H9 (cell line): ENCODE measurements at regions not wholly inside any gene's neighbourhood (a gene's known extent, or its start where the extent isn't known, plus 50 kb on each side); places are given as distances from the start of the nearest gene placed in this dataset.

Source experiments
- DNase-seq: peaks from one replicate; pipeline ENCODE4 v3.0.0-alpha.2; 2017
- H2AFZ ChIP-seq: one replicate; pipeline ENCODE4 v1.6.1; 2013; ENCODE audit warnings: mild to moderate bottlenecking, low read length, control low read depth, moderate library complexity
- H2AK5ac ChIP-seq: 2 replicates; pipeline ENCODE4 v1.6.1; 2013; ENCODE audit warnings: low read length, control low read depth, mixed read lengths; ENCODE audit not compliant: insufficient read length
- H2BK120ac ChIP-seq: one replicate; pipeline ENCODE4 v1.6.1; 2013; ENCODE audit warnings: low read depth, mild to moderate bottlenecking, low read length, control low read depth, inconsistent platforms; ENCODE audit not compliant: poor library complexity, severe bottlenecking
- H2BK12ac ChIP-seq: 2 replicates; pipeline ENCODE4 v1.6.1; 2013; ENCODE audit warnings: low read length, control low read depth, mixed read lengths, low read depth; ENCODE audit not compliant: insufficient read length
- H2BK15ac ChIP-seq: 2 replicates; pipeline ENCODE4 v1.6.1; 2013; ENCODE audit warnings: low read depth, low read length, control low read depth
- H2BK20ac ChIP-seq: one replicate; pipeline ENCODE4 v1.6.1; 2013; ENCODE audit warnings: low read depth, mild to moderate bottlenecking, low read length, control low read depth, inconsistent platforms; ENCODE audit not compliant: poor library complexity, severe bottlenecking
- H2BK5ac ChIP-seq: 2 replicates; pipeline ENCODE4 v1.6.1; 2013; ENCODE audit warnings: low read length, control low read depth, mixed read lengths; ENCODE audit not compliant: insufficient read length
- H3K14ac ChIP-seq: 2 replicates; pipeline ENCODE4 v1.6.1; 2013; ENCODE audit warnings: low read length, control low read depth; ENCODE audit not compliant: insufficient read depth
- H3K18ac ChIP-seq: 2 replicates; pipeline ENCODE4 v1.6.1; 2013; ENCODE audit warnings: low read depth, mild to moderate bottlenecking, mixed read lengths, low read length, control low read depth; ENCODE audit not compliant: insufficient read length
- H3K23ac ChIP-seq: 2 replicates; pipeline ENCODE4 v1.6.1; 2013; ENCODE audit warnings: low read length, control low read depth, mixed read lengths, low read depth; ENCODE audit not compliant: insufficient read length
- H3K23me2 ChIP-seq: 2 replicates; pipeline ENCODE4 v1.6.1; 2013; ENCODE audit warnings: low read depth, mild to moderate bottlenecking, mixed read lengths, low read length, control low read depth; ENCODE audit not compliant: insufficient read length, poor library complexity, severe bottlenecking
- H3K27ac ChIP-seq: 2 replicates; pipeline ENCODE4 v1.5.1; 2013; ENCODE audit warnings: low read length, control low read depth, mixed read lengths, low read depth; ENCODE audit not compliant: insufficient read length
- H3K27me3 ChIP-seq: 2 replicates; pipeline ENCODE4 v1.6.1; 2013; ENCODE audit warnings: low read length, control low read depth, inconsistent platforms; ENCODE audit not compliant: insufficient read depth
- H3K4ac ChIP-seq: 2 replicates; pipeline ENCODE4 v1.6.1; 2013; ENCODE audit warnings: low read depth, mild to moderate bottlenecking, control low read depth, inconsistent platforms, low read length, moderate library complexity
- H3K4me1 ChIP-seq: 2 replicates; pipeline ENCODE4 v1.6.1; 2013; ENCODE audit warnings: low read length, control low read depth, inconsistent platforms; ENCODE audit not compliant: insufficient read depth
- H3K4me2 ChIP-seq: 2 replicates; pipeline ENCODE4 v1.6.1; 2013; ENCODE audit warnings: low read length, control low read depth, mixed read lengths; ENCODE audit not compliant: insufficient read length, insufficient read depth
- H3K56ac ChIP-seq: 2 replicates; pipeline ENCODE4 v1.6.1; 2013; ENCODE audit warnings: low read depth, mild to moderate bottlenecking, mixed read lengths, low read length, control low read depth; ENCODE audit not compliant: insufficient read length
- H3K79me1 ChIP-seq: 2 replicates; pipeline ENCODE4 v1.6.1; 2013; ENCODE audit warnings: low read depth, mild to moderate bottlenecking, moderate library complexity, low read length, control low read depth, inconsistent platforms; ENCODE audit not compliant: insufficient read depth, poor library complexity, severe bottlenecking
- H3K79me2 ChIP-seq: 2 replicates; pipeline ENCODE4 v1.6.1; 2013; ENCODE audit warnings: low read length, control low read depth, inconsistent platforms; ENCODE audit not compliant: insufficient read depth
- H3K9ac ChIP-seq: 2 replicates; pipeline ENCODE4 v1.6.1; 2013; ENCODE audit warnings: low read length, control low read depth, mixed read lengths; ENCODE audit not compliant: insufficient read length; ENCODE audit errors: extremely low read depth
- H3K9me3 ChIP-seq: one replicate; pipeline ENCODE4 v1.6.1; 2013; ENCODE audit warnings: low read depth, low read length, inconsistent platforms; ENCODE audit not compliant: control insufficient read depth
- H3T11ph ChIP-seq: one replicate; pipeline ENCODE4 v1.6.1; 2013; ENCODE audit warnings: mild to moderate bottlenecking, low read length, control low read depth, inconsistent platforms
- H4K20me1 ChIP-seq: one replicate; pipeline ENCODE4 v1.6.1; 2013; ENCODE audit not compliant: control insufficient read depth, insufficient read length, insufficient read depth
- H4K5ac ChIP-seq: 2 replicates; pipeline ENCODE4 v1.6.1; 2013; ENCODE audit warnings: low read depth, mild to moderate bottlenecking, mixed read lengths, low read length, control low read depth; ENCODE audit not compliant: insufficient read length
- H4K8ac ChIP-seq: replicated peaks from 2 replicates; pipeline ENCODE4 v1.6.1; 2013; ENCODE audit warnings: low read length, control low read depth, mixed read lengths, low read depth; ENCODE audit not compliant: insufficient read length
- H4K91ac ChIP-seq: 2 replicates; pipeline ENCODE4 v1.6.1; 2013; ENCODE audit warnings: low read depth, mild to moderate bottlenecking, moderate library complexity, mixed read lengths, low read length, control low read depth; ENCODE audit not compliant: insufficient read length
- H3K27ac Mint-ChIP-seq, 3 experiments: 2 replicates in 2 of 3; 3 replicates in 1 of 3; pipeline ENCODE4 v1.8.0; 2020 to 2021; ENCODE audit warnings: mixed read lengths in 3 of 3, mild to moderate bottlenecking in 1 of 3, moderate library complexity in 1 of 3
- H3K27me3 Mint-ChIP-seq: 2 replicates; pipeline ENCODE4 v1.8.0; 2021; ENCODE audit warnings: low read depth, mild to moderate bottlenecking, moderate library complexity, mixed read lengths
- H3K36me3 Mint-ChIP-seq, 3 experiments: 2 replicates in 2 of 3; 3 replicates in 1 of 3; pipeline ENCODE4 v1.8.0; 2020 to 2021; ENCODE audit warnings: low read depth in 3 of 3, mixed read lengths in 3 of 3; ENCODE audit not compliant: insufficient read depth in 1 of 3
- H3K4me1 Mint-ChIP-seq, 2 experiments: 2 replicates each; pipeline ENCODE4 v1.8.0; 2020; ENCODE audit warnings: mixed read lengths in 2 of 2
- H3K4me3 Mint-ChIP-seq, 2 experiments: 2 replicates in 1 of 2; 3 replicates in 1 of 2; pipeline ENCODE4 v1.8.0; 2020 to 2021; ENCODE audit warnings: mild to moderate bottlenecking in 2 of 2, mixed read lengths in 2 of 2, moderate library complexity in 1 of 2
- H3K9me3 Mint-ChIP-seq, 2 experiments: 2 replicates in 1 of 2; 3 replicates in 1 of 2; pipeline ENCODE4 v1.8.0; 2020; ENCODE audit warnings: mild to moderate bottlenecking in 2 of 2, mixed read lengths in 2 of 2, moderate library complexity in 1 of 2
- WGBS: extraction: QIAGEN DNeasy Blood & Tissue Kit; methylation state at CpG from one replicate; pipeline ENCODE4 v1.1.7; 2013; ENCODE audit warnings: missing lambda C conversion rate, low lambda C conversion rate, mixed read lengths; ENCODE audit not compliant: insufficient read length; ENCODE audit errors: extremely low coverage; 5-methylcytosine and 5-hydroxymethylcytosine counted together
- TF ChIP-seq, protein P1 (sequence below): fragments of 200-600 bp; sonication (generic); conservative IDR thresholded peaks from 3 replicates; pipeline ENCODE4 v1.8.0; 2021; ENCODE audit warnings: antibody characterized with exemption, mild to moderate bottlenecking

DNA sequence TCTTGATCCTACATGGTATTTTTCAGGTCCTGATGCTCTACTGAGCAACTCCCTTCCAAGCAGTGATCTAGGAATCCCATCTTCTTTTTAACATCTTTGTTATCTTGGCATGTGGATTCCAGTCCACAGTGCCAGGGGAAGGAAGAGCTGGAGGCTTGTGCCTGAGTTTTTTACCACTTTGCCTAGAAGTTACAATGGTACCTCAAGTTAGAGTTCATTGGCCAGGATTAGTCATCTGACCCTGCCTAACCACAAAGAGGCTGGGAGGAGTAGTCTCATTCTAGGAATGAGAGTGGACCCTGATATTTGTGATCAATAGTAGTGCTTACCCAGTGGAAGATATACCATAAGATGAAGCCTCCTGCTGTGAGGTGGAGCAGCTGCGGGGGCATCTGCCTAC, 109.3 kb downstream of the ADCYAP1 start:
- H3K36me3 Mint-ChIP-seq = peaks cover 0 to 7% (median 0%) of the 10 kb centered on the region in 3 experiments; a peak in 1 of 7 replicates

More for the DNA sequence above, 109.3 kb downstream of the ADCYAP1 start:
- H4K91ac ChIP-seq = no peak overlapping the region
- no peak overlapping the region for H2BK120ac ChIP-seq
- no peak for DNase-seq
- H2BK20ac ChIP-seq = no peak overlapping the region
- peaks cover 11% of the 10 kb centered on the region; the same call in 1 of the 2 replicates for H3K4me1 ChIP-seq
- H4K20me1 ChIP-seq = no peaks in the 10 kb centered on the region
- Mint-ChIP-seq H3K27ac (no peak overlapping the region), H3K9me3 (no peaks in the 10 kb centered on the region), H3K4me1 (peaks cover 44 to 63% of the 10 kb centered on the region in 2 experiments), H3K4me3 (no peak overlapping the region), H3K27me3 (peaks cover 20% of the 10 kb centered on the region)
- no peak overlapping the region for H3K9ac ChIP-seq
- H2AK5ac ChIP-seq = no peak overlapping the region
- no peaks in the 10 kb centered on the region for H3K9me3 ChIP-seq
- H3K27ac ChIP-seq = no peak overlapping the region
- no peak overlapping the region for H2AFZ ChIP-seq
- TF ChIP-seq, protein P1, sequence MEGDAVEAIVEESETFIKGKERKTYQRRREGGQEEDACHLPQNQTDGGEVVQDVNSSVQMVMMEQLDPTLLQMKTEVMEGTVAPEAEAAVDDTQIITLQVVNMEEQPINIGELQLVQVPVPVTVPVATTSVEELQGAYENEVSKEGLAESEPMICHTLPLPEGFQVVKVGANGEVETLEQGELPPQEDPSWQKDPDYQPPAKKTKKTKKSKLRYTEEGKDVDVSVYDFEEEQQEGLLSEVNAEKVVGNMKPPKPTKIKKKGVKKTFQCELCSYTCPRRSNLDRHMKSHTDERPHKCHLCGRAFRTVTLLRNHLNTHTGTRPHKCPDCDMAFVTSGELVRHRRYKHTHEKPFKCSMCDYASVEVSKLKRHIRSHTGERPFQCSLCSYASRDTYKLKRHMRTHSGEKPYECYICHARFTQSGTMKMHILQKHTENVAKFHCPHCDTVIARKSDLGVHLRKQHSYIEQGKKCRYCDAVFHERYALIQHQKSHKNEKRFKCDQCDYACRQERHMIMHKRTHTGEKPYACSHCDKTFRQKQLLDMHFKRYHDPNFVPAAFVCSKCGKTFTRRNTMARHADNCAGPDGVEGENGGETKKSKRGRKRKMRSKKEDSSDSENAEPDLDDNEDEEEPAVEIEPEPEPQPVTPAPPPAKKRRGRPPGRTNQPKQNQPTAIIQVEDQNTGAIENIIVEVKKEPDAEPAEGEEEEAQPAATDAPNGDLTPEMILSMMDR = no peak
- H3K56ac ChIP-seq = no peak overlapping the region
- no peak overlapping the region for H4K5ac ChIP-seq
- H2BK15ac ChIP-seq = no peak overlapping the region
- H3K79me1 ChIP-seq = no peaks in the 10 kb centered on the region
- H3K27me3 ChIP-seq = peaks cover 4% of the 10 kb centered on the region; the same call in 1 of the 2 replicates
- no peak overlapping the region for H3T11ph ChIP-seq
- no peak overlapping the region for H3K14ac ChIP-seq
- no peak overlapping the region for H3K18ac ChIP-seq
- H2BK5ac ChIP-seq = no peak overlapping the region
- H3K23ac ChIP-seq = no peak overlapping the region
- H3K79me2 ChIP-seq = no peaks in the 10 kb centered on the region; the same call in 1 of the 2 replicates
- no peak overlapping the region for H4K8ac ChIP-seq
- H3K4ac ChIP-seq = no peak overlapping the region
- H3K4me2 ChIP-seq = no peak overlapping the region
- no peak overlapping the region for H2BK12ac ChIP-seq
- no peaks in the 10 kb centered on the region for H3K23me2 ChIP-seq
- WGBS = no CpG with 5 or more reads among the region's 1 CpG
